Liver (tissue), 8 donors: ENCODE measurements at regions not wholly inside any gene's neighbourhood (a gene's known extent, or its start where the extent isn't known, plus 50 kb on each side); places are given as distances from the start of the nearest gene placed in this dataset.

Experiments used
- DNase-seq: peaks from one replicate; pipeline ENCODE4 v3.0.0-alpha.2; 2017; ENCODE audit warnings: low spot score
- H3K27ac ChIP-seq, 2 donors: one replicate each; pipeline ENCODE4 v1.7.0; 2013; ENCODE audit warnings: inconsistent platforms in 2 of 2, low read length in 2 of 2, control low read depth in 1 of 2, low read depth in 1 of 2, mild to moderate bottlenecking in 1 of 2
- H3K27me3 ChIP-seq, 4 donors: one replicate each; pipeline versions ENCODE4 v1.6.1 to v1.7.0; 2013; ENCODE audit warnings: low read length in 3 of 4, inconsistent platforms in 1 of 4, mild to moderate bottlenecking in 1 of 4, moderate library complexity in 1 of 4; ENCODE audit not compliant: control insufficient read depth in 4 of 4, insufficient read depth in 4 of 4
- H3K36me3 ChIP-seq, 4 donors: one replicate each; pipeline versions ENCODE4 v1.6.1 to v1.7.0; 2013; ENCODE audit warnings: low read length in 3 of 4, mild to moderate bottlenecking in 3 of 4, low read depth in 1 of 4, moderate library complexity in 1 of 4; ENCODE audit not compliant: control insufficient read depth in 4 of 4, insufficient read depth in 3 of 4
- H3K4me1 ChIP-seq, 4 donors: one replicate each; pipeline versions ENCODE4 v1.6.1 to v1.7.0; 2013; ENCODE audit warnings: low read length in 3 of 4, mild to moderate bottlenecking in 3 of 4, moderate library complexity in 1 of 4; ENCODE audit not compliant: control insufficient read depth in 4 of 4, insufficient read depth in 4 of 4
- H3K4me3 ChIP-seq, 3 donors: one replicate each; pipeline versions ENCODE4 v1.6.1 to v1.7.0; 2013; ENCODE audit warnings: low read length in 3 of 3, control low read depth in 1 of 3, low read depth in 1 of 3, mild to moderate bottlenecking in 1 of 3
- H3K9ac ChIP-seq, 2 donors: one replicate each; pipeline ENCODE4 v1.7.0; 2013; ENCODE audit warnings: low read length in 2 of 2, mild to moderate bottlenecking in 2 of 2, moderate library complexity in 2 of 2, control low read depth in 1 of 2, low read depth in 1 of 2
- H3K9me3 ChIP-seq, 4 donors: one replicate each; pipeline versions ENCODE4 v1.6.1 to v1.7.0; 2013; ENCODE audit warnings: low read length in 3 of 4; ENCODE audit not compliant: control insufficient read depth in 4 of 4
- ATF3 ChIP-seq: IDR thresholded peaks from 2 replicates; pipeline ENCODE4 v1.6.1; 2016; ENCODE audit warnings: antibody characterized with exemption
- CTCF ChIP-seq: fragments of 150-350 bp; IDR thresholded peaks from 2 replicates; pipeline ENCODE4 v1.5.1; 2017; ENCODE audit warnings: improper control_type of control experiment, low read depth, low read length; ENCODE audit not compliant: missing input control
- EGR1 ChIP-seq, 2 donors: IDR thresholded peaks; 2 replicates each; pipeline ENCODE4 v1.6.1; 2016 to 2018; ENCODE audit warnings: antibody characterized with exemption in 2 of 2, low read depth in 2 of 2
- FOXA1 ChIP-seq: IDR thresholded peaks from 2 replicates; pipeline ENCODE4 v1.6.1; 2016; ENCODE audit warnings: antibody characterized with exemption
- FOXA2 ChIP-seq: IDR thresholded peaks from 2 replicates; pipeline ENCODE4 v1.6.1; 2016; ENCODE audit warnings: antibody characterized with exemption
- GABPA ChIP-seq, 2 donors: IDR thresholded peaks in 1 of 2; conservative IDR thresholded peaks in 1 of 2; 2 replicates each; pipeline ENCODE4 v1.6.1; 2016; ENCODE audit warnings: antibody characterized with exemption in 2 of 2, mild to moderate bottlenecking in 1 of 2, moderate library complexity in 1 of 2
- HNF4A ChIP-seq, 2 donors: conservative IDR thresholded peaks; 2 replicates each; pipeline ENCODE4 v1.6.1; 2016; ENCODE audit warnings: antibody characterized with exemption in 2 of 2, mild to moderate bottlenecking in 2 of 2
- HNF4G ChIP-seq: IDR thresholded peaks from 2 replicates; pipeline ENCODE4 v1.6.1; 2016; ENCODE audit warnings: antibody characterized with exemption
- JUND ChIP-seq, 2 donors: IDR thresholded peaks; 2 replicates each; pipeline ENCODE4 v1.6.1; 2016; ENCODE audit warnings: antibody characterized with exemption in 2 of 2
- MAX ChIP-seq: IDR thresholded peaks from 2 replicates; pipeline ENCODE4 v1.6.1; 2016; ENCODE audit warnings: antibody characterized with exemption
- NR2F2 ChIP-seq: IDR thresholded peaks from 2 replicates; pipeline ENCODE4 v1.6.1; 2016; ENCODE audit warnings: antibody characterized with exemption
- RAD21 ChIP-seq, 2 donors: IDR thresholded peaks; 2 replicates each; pipeline ENCODE4 v1.6.1; 2016; ENCODE audit warnings: antibody characterized with exemption in 2 of 2, mild to moderate bottlenecking in 2 of 2
- REST ChIP-seq: IDR thresholded peaks from 2 replicates; pipeline ENCODE4 v1.6.1; 2016; ENCODE audit warnings: antibody characterized with exemption, mild to moderate bottlenecking
- RXRA ChIP-seq, 2 donors: IDR thresholded peaks; 2 replicates each; pipeline ENCODE4 v1.6.1; 2017 to 2018; ENCODE audit warnings: antibody characterized with exemption in 2 of 2, mild to moderate bottlenecking in 1 of 2
- SP1 ChIP-seq: IDR thresholded peaks from 2 replicates; pipeline ENCODE4 v1.6.1; 2018; ENCODE audit warnings: antibody characterized with exemption, mild to moderate bottlenecking
- TAF1 ChIP-seq: conservative IDR thresholded peaks from 2 replicates; pipeline ENCODE4 v1.6.1; 2016; ENCODE audit warnings: antibody characterized with exemption, mild to moderate bottlenecking
- YY1 ChIP-seq: IDR thresholded peaks from 2 replicates; pipeline ENCODE4 v1.6.1; 2016; ENCODE audit warnings: antibody characterized with exemption, mild to moderate bottlenecking
- WGBS: extraction: QIAGEN DNeasy Blood & Tissue Kit; methylation state at CpG from one replicate; pipeline ENCODE4 v1.1.7; 2013; 5-methylcytosine and 5-hydroxymethylcytosine counted together
- TF ChIP-seq, protein P1 (sequence below): IDR thresholded peaks from 2 replicates; pipeline ENCODE4 v1.6.1; 2016; ENCODE audit warnings: antibody characterized with exemption
- donor health status: healthy.
- donor health status: healthy.
- donor health status: healthy.
- donor health status: healthy.
- donor health status: healthy.

- TF ChIP-seq MAX (no peak), FOXA2 (no peak), RAD21 (IDR thresholded peaks at IDR 0.05) (no peak), CTCF (no peak), TAF1 (no peak), REST (no peak), GABPA (IDR thresholded peaks at IDR 0.05 in 1 of 2, conservative IDR thresholded peaks at IDR 0.05 in 1 of 2) (no peak), YY1 (no peak), HNF4A (conservative IDR thresholded peaks at IDR 0.05) (no peak), FOXA1 (no peak), ATF3 (no peak), JUND (IDR thresholded peaks at IDR 0.05) (no peak), RXRA (IDR thresholded peaks at IDR 0.05) (no peak), EGR1 (IDR thresholded peaks at IDR 0.05; ENCODE audit: low read depth in 2 of 2) (no peak), NR2F2 (no peak), HNF4G (no peak), SP1 (no peak)
- TF ChIP-seq, protein P1, sequence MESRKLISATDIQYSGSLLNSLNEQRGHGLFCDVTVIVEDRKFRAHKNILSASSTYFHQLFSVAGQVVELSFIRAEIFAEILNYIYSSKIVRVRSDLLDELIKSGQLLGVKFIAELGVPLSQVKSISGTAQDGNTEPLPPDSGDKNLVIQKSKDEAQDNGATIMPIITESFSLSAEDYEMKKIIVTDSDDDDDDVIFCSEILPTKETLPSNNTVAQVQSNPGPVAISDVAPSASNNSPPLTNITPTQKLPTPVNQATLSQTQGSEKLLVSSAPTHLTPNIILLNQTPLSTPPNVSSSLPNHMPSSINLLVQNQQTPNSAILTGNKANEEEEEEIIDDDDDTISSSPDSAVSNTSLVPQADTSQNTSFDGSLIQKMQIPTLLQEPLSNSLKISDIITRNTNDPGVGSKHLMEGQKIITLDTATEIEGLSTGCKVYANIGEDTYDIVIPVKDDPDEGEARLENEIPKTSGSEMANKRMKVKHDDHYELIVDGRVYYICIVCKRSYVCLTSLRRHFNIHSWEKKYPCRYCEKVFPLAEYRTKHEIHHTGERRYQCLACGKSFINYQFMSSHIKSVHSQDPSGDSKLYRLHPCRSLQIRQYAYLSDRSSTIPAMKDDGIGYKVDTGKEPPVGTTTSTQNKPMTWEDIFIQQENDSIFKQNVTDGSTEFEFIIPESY, result no peak
- Histone ChIP-seq H3K27me3 (peaks cover 0 to 2% (median 1%) of the 10 kb centered on the region in 4 donors), H3K4me1 (no peaks in the 10 kb centered on the region), H3K4me3 (no peak overlapping the region), H3K36me3 (no peaks in the 10 kb centered on the region), H3K9ac (no peak overlapping the region), H3K27ac (no peak overlapping the region), H3K9me3 (peaks cover 0 to 3% (median 0%) of the 10 kb centered on the region in 4 donors)
- 55% methylated on average over 4 of the region's 4 CpGs for WGBS
- no peak for DNase-seq
These were observed 84.6 kb upstream of the PKP2 start for GRCh38 chr12:32981139-32981538.
